Lung (tissue), 11 donors: ENCODE measurements at regions not wholly inside any gene's neighbourhood (a gene's known extent, or its start where the extent isn't known, plus 50 kb on each side); places are given as distances from the start of the nearest gene placed in this dataset.

Experiments
- ATAC-seq: fragments of 200-7000 bp; cut with Tn5 transposase; one replicate; pipeline ENCODE4 v1.9.1; 2020; ENCODE audit warnings: moderate number of reproducible peaks; ENCODE audit not compliant: insufficient read depth, low FRiP score
- DNase-seq, 3 donors: peaks; one replicate each; pipeline ENCODE4 v3.0.0-alpha.2; 2013 to 2017
- H3K27ac ChIP-seq, 2 donors: one replicate each; pipeline ENCODE4 v1.5.1; 2013; ENCODE audit warnings: mild to moderate bottlenecking in 2 of 2, moderate library complexity in 2 of 2, control low read depth in 1 of 2, inconsistent platforms in 1 of 2, low read depth in 1 of 2, low read length in 1 of 2
- H3K27me3 ChIP-seq, 3 donors: one replicate each; pipeline ENCODE4 v1.5.1; 2013; ENCODE audit warnings: low read length in 2 of 3; ENCODE audit not compliant: control insufficient read depth in 3 of 3, insufficient read depth in 3 of 3
- H3K36me3 ChIP-seq, 4 donors: one replicate each; pipeline ENCODE4 v1.5.1; 2013; ENCODE audit warnings: low read length in 4 of 4, mild to moderate bottlenecking in 1 of 4, moderate library complexity in 1 of 4; ENCODE audit not compliant: control insufficient read depth in 4 of 4, insufficient read depth in 4 of 4
- H3K4me1 ChIP-seq, 5 donors: one replicate each; pipeline ENCODE4 v1.5.1; 2013; ENCODE audit warnings: low read length in 5 of 5, mild to moderate bottlenecking in 2 of 5, moderate library complexity in 1 of 5; ENCODE audit not compliant: control insufficient read depth in 5 of 5, insufficient read depth in 5 of 5
- H3K4me3 ChIP-seq: one replicate; pipeline ENCODE4 v1.5.1; 2013; ENCODE audit warnings: mild to moderate bottlenecking, control low read depth, moderate library complexity
- H3K9ac ChIP-seq, 2 donors: one replicate each; pipeline ENCODE4 v1.5.1; 2013; ENCODE audit warnings: low read length in 2 of 2, control low read depth in 1 of 2; ENCODE audit not compliant: insufficient read depth in 1 of 2
- H3K9me3 ChIP-seq, 4 donors: one replicate each; pipeline ENCODE4 v1.5.1; 2013; ENCODE audit warnings: low read length in 3 of 4, mild to moderate bottlenecking in 1 of 4, moderate library complexity in 1 of 4; ENCODE audit not compliant: control insufficient read depth in 4 of 4, insufficient read depth in 3 of 4
- WGBS, 2 donors: extraction: QIAGEN DNeasy Blood & Tissue Kit; methylation state at CpG; one replicate each; pipeline ENCODE4 v1.1.7; 2013; 5-methylcytosine and 5-hydroxymethylcytosine counted together
- TF ChIP-seq, protein P1 (sequence below): IDR thresholded peaks from 2 replicates; pipeline ENCODE4 v1.5.1; 2012; ENCODE audit warnings: mild to moderate bottlenecking; ENCODE audit errors: control extremely low read depth, extremely low read depth
- donor health status: control.
- donor health status: control.
- donor health status: Bipolar disorder and iron deficiency.
- donor health status: healthy.
- donor health status: DM: yes; HTN: yes; CAD: no.

- DNase-seq (peak; percentile 23 to 83 (median 79)), ATAC-seq (no peak)
- WGBS, 2 donors = 27 to 34% methylated on average over 6 of the region's 6 CpGs
- H3K27me3 ChIP-seq = no peaks in the 10 kb centered on the region
- H3K4me3 ChIP-seq = no peak overlapping the region
- peak overlapping the region; percentile 26 to 77 for H3K9ac ChIP-seq
- H3K36me3 ChIP-seq = no peaks in the 10 kb centered on the region
- peaks cover 0 to 5% (median 2%) of the 10 kb centered on the region in 5 donors for H3K4me1 ChIP-seq
- H3K9me3 ChIP-seq = no peaks in the 10 kb centered on the region
- TF ChIP-seq, protein P1, sequence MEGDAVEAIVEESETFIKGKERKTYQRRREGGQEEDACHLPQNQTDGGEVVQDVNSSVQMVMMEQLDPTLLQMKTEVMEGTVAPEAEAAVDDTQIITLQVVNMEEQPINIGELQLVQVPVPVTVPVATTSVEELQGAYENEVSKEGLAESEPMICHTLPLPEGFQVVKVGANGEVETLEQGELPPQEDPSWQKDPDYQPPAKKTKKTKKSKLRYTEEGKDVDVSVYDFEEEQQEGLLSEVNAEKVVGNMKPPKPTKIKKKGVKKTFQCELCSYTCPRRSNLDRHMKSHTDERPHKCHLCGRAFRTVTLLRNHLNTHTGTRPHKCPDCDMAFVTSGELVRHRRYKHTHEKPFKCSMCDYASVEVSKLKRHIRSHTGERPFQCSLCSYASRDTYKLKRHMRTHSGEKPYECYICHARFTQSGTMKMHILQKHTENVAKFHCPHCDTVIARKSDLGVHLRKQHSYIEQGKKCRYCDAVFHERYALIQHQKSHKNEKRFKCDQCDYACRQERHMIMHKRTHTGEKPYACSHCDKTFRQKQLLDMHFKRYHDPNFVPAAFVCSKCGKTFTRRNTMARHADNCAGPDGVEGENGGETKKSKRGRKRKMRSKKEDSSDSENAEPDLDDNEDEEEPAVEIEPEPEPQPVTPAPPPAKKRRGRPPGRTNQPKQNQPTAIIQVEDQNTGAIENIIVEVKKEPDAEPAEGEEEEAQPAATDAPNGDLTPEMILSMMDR = peak; percentile 6
- H3K27ac ChIP-seq = no peak overlapping the region
These were observed 475.7 kb downstream of the UQCRFS1 start for GRCh38 chr19:28737021-28737895.

DNA sequence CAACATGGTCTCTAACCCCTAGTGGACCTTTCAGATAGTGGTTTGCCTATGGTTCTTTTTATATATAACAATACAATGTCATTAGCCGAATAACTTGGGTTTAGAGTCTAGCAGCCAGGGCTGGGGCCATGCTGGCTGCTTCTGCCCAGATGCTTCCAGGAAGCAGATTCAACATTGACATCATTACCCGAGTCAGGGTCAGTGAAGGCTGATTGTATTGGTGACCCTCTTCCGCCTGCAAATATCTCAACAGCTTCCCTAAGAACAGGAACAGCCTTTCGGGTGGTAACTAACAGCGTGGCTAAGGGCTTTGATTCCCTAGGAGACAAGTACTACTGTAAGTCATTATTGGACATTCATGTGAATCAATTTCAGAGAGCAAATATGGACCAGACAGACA is 476.4 kb downstream of the UQCRFS1 start:
- H3K27me3 ChIP-seq = no peaks in the 10 kb centered on the region
- no peaks in the 10 kb centered on the region for H3K36me3 ChIP-seq
- H3K9me3 ChIP-seq = no peaks in the 10 kb centered on the region
- WGBS, 2 donors = 78 to 80% methylated on average over 5 of the region's 5 CpGs
- peaks cover 0 to 5% (median 2%) of the 10 kb centered on the region in 5 donors for H3K4me1 ChIP-seq
- peak overlapping the region; percentile 26 to 77 for H3K9ac ChIP-seq
- TF ChIP-seq, protein P1 = no peak
- no peak overlapping the region for H3K27ac ChIP-seq
- ATAC-seq (no peak), DNase-seq (peak in 2 of 3 donors; percentile 8 to 26)
- H3K4me3 ChIP-seq = no peak overlapping the region

DNA sequence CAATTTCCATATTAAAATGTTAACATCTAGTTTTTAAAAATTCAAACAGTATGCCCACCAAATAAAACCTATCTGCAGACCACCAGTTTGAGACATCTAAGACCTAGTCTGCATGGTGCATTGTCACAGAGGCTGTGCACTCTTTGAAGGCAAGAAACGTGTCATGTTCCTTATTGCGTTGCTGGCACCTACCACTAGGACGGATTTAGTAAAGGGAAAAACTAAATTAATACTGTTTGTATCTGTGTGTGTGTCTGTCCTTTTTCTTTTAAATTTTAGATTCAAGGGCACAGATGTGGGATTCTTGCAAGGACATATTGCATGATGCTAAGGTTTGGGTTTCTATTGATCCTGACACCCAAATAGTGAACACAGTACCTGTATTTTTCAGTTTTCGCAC is 481.4 kb downstream of the UQCRFS1 start:
- WGBS, 2 donors = 59 to 66% methylated on average over 4 of the region's 4 CpGs
- Histone ChIP-seq H3K9me3 (peaks cover 0 to 4% (median 0%) of the 10 kb centered on the region in 4 donors), H3K4me1 (peaks cover 0 to 6% (median 0%) of the 10 kb centered on the region in 5 donors), H3K4me3 (no peak overlapping the region), H3K9ac (no peak overlapping the region), H3K27me3 (peaks cover 14 to 23% (median 16%) of the 10 kb centered on the region in 3 donors), H3K27ac (no peak overlapping the region), H3K36me3 (no peaks in the 10 kb centered on the region)
- DNase-seq = no peak
- ATAC-seq = no peak
- TF ChIP-seq, protein P1 = no peak
